ENCODE measurements at regions not wholly inside any gene's neighbourhood (a gene's known extent, or its start where the extent isn't known, plus 50 kb on each side); places are given as distances from the start of the nearest gene placed in this dataset.

DNA sequence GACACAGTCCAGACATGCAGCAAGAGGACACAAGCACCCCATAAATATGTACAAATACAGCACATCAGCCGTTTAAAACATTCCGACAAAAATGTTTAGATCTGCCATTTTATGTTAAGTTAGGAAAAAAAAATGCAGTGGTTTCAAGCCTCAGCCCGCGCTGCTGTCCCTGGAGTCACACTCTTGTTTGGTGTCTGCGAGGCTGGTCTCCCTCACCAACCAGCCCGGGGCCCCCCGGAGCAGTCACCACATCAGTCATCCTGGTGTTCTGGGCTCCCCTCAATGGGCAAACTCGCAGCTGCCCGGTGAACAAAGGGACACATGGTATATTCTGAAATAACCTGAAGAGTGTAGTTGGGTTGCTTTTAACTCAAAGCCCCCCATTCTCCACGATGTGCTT is 1022.2 kb downstream of the BRD1 start:
- TF ChIP-seq POLR2A (IDR thresholded peaks at IDR 0.05) (no peak), EP300 (IDR thresholded peaks at IDR 0.05) (no peak), POLR2AphosphoS5 (IDR thresholded peaks at IDR 0.05) (no peak)
- TF ChIP-seq, protein P1, sequence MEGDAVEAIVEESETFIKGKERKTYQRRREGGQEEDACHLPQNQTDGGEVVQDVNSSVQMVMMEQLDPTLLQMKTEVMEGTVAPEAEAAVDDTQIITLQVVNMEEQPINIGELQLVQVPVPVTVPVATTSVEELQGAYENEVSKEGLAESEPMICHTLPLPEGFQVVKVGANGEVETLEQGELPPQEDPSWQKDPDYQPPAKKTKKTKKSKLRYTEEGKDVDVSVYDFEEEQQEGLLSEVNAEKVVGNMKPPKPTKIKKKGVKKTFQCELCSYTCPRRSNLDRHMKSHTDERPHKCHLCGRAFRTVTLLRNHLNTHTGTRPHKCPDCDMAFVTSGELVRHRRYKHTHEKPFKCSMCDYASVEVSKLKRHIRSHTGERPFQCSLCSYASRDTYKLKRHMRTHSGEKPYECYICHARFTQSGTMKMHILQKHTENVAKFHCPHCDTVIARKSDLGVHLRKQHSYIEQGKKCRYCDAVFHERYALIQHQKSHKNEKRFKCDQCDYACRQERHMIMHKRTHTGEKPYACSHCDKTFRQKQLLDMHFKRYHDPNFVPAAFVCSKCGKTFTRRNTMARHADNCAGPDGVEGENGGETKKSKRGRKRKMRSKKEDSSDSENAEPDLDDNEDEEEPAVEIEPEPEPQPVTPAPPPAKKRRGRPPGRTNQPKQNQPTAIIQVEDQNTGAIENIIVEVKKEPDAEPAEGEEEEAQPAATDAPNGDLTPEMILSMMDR (IDR thresholded peaks at IDR 0.05), result no peak
